A673 (cell line): ENCODE measurements at regions not wholly inside any gene's neighbourhood (a gene's known extent, or its start where the extent isn't known, plus 50 kb on each side); places are given as distances from the start of the nearest gene placed in this dataset.

Experiments used
- BruUV-seq: library from RNA; stranded (reverse); fragments of 400-500 nt; replicated peaks from 2 replicates; lab custom pipeline; 2021; lab: Mats Ljungman, UMichigan
- CTCF ChIA-PET: fragments of 300-600 bp; sonication (Branson Sonifier 250); formaldehyde crosslinking; loops from one replicate; lab custom pipeline; 2022; ENCODE audit warnings: antibody characterized with exemption; lab: Charles Lee
- POLR2A ChIA-PET: fragments of 300-600 bp; sonication (Branson Sonifier 250); formaldehyde crosslinking; loops from one replicate; lab custom pipeline; 2022; ENCODE audit warnings: antibody characterized with exemption; ENCODE audit not compliant: low non-redundant PET; lab: Charles Lee
- DNase-seq: peaks from one replicate; pipeline ENCODE4 v3.0.0-alpha.2; 2015; ENCODE audit warnings: low spot score
- H3K27ac ChIP-seq: fragments of 200-600 bp; sonication (generic); 2 replicates; pipeline ENCODE4 v1.5.1; 2016; ENCODE audit warnings: mixed run types, low read depth, mild to moderate bottlenecking, mixed read lengths, antibody characterized with exemption, low read length; ENCODE audit not compliant: poor library complexity, severe bottlenecking
- H3K27me3 ChIP-seq: fragments of 200-600 bp; sonication (generic); replicated peaks from 2 replicates; pipeline ENCODE4 v1.6.1; 2017; ENCODE audit warnings: mixed run types, low read depth, mild to moderate bottlenecking, mixed read lengths, antibody characterized with exemption, low read length; ENCODE audit not compliant: insufficient read depth, poor library complexity
- H3K36me3 ChIP-seq: fragments of 200-600 bp; sonication (generic); 2 replicates; pipeline ENCODE4 v1.6.1; 2016; ENCODE audit warnings: mixed run types, mild to moderate bottlenecking, mixed read lengths, antibody characterized with exemption, low read length; ENCODE audit not compliant: insufficient read depth, poor library complexity, severe bottlenecking
- H3K4me1 ChIP-seq: fragments of 200-600 bp; sonication (generic); 2 replicates; pipeline ENCODE4 v1.6.1; 2017; ENCODE audit warnings: mixed run types, mild to moderate bottlenecking, mixed read lengths, antibody characterized with exemption, low read length; ENCODE audit not compliant: insufficient read depth, poor library complexity, severe bottlenecking
- H3K4me3 ChIP-seq: fragments of 200-600 bp; sonication (generic); 2 replicates; pipeline ENCODE4 v1.5.1; 2016; ENCODE audit warnings: low read depth, mixed run types, mild to moderate bottlenecking, mixed read lengths, low read length; ENCODE audit not compliant: poor library complexity, severe bottlenecking
- H3K9me3 ChIP-seq: fragments of 200-600 bp; sonication (generic); 2 replicates; pipeline ENCODE4 v1.6.1; 2016; ENCODE audit warnings: mixed run types, low read depth, mild to moderate bottlenecking, mixed read lengths, antibody characterized with exemption, low read length; ENCODE audit not compliant: poor library complexity, severe bottlenecking
- EZH2 ChIP-seq: fragments of 200-600 bp; sonication (generic); IDR thresholded peaks from 2 replicates; pipeline ENCODE4 v1.6.1; 2017; ENCODE audit warnings: borderline replicate concordance, low read depth, mild to moderate bottlenecking, mixed read lengths, antibody characterized with exemption, low read length; ENCODE audit not compliant: poor library complexity, severe bottlenecking
- intact Hi-C: fragments of 100-400 bp; cut with micrococcal nuclease; formaldehyde crosslinking; loops from one replicate; pipeline ENCODE4 v1.10.0; 2022; ENCODE audit not compliant: unreplicated experiment
- TF ChIP-seq, protein P1 (sequence below): fragments of 300-800, 200-600 bp; sonication (generic); conservative IDR thresholded peaks from 2 replicates; pipeline ENCODE4 v1.5.1; 2017; ENCODE audit warnings: low read depth, mild to moderate bottlenecking, antibody characterized with exemption, low read length, moderate library complexity, mixed read lengths

DNA sequence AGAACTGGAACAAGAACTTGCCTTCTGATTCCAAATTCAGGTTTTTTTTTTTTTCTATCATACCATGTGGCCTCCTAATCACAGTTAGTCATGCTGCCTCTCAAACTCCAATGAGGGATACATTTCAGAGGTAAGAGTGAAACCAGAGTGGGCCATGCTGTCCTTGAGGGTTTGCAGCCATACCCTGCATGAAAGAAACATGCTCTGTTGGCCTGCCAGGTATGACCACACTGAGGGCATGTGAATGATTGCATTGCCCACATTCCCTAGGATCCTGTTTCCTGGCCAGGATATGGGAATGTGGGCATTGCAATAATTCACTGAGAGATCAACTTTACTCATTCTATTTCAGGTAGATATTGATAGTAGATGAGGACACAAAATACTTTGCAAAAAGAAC, 56.4 kb upstream of the DDIT4L start:
- no peaks in the 10 kb centered on the region for H3K9me3 ChIP-seq
- CTCF ChIA-PET: no interaction called here
- intact Hi-C loops: no loop called here
- no peak overlapping the region for H3K27ac ChIP-seq
- DNase-seq: no peak
- no peaks in the 10 kb centered on the region for H3K4me1 ChIP-seq
- no peak overlapping the region for H3K4me3 ChIP-seq
- no peaks in the 10 kb centered on the region for H3K27me3 ChIP-seq
- H3K36me3 ChIP-seq: no peaks in the 10 kb centered on the region
- BruUV-seq: no TSS peak
- POLR2A ChIA-PET: no interaction called here
- no peak for TF ChIP-seq EZH2
- TF ChIP-seq, protein P1, sequence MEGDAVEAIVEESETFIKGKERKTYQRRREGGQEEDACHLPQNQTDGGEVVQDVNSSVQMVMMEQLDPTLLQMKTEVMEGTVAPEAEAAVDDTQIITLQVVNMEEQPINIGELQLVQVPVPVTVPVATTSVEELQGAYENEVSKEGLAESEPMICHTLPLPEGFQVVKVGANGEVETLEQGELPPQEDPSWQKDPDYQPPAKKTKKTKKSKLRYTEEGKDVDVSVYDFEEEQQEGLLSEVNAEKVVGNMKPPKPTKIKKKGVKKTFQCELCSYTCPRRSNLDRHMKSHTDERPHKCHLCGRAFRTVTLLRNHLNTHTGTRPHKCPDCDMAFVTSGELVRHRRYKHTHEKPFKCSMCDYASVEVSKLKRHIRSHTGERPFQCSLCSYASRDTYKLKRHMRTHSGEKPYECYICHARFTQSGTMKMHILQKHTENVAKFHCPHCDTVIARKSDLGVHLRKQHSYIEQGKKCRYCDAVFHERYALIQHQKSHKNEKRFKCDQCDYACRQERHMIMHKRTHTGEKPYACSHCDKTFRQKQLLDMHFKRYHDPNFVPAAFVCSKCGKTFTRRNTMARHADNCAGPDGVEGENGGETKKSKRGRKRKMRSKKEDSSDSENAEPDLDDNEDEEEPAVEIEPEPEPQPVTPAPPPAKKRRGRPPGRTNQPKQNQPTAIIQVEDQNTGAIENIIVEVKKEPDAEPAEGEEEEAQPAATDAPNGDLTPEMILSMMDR: no peak

DNA sequence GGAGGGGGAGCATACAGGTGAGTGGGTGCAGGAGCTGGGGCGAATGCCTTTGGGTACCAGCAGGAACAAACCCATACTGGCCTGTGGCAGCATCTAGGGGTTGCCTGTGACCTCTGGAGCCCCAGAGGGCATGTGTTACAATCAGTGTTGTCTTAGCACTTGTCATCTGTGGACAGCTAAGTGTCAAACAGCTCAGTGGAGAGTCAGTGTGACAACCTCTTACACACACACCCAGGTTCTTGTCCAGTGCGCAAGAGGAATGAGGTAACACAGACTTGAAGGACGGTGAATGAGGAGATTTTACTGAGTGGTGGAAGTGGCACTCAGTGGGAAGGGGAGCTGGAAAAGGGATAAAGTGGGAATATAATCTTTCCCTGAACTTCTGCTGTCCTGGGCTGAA, 54.1 kb upstream of the DDIT4L start:
- CTCF ChIA-PET: no interaction called here
- POLR2A ChIA-PET: no interaction called here

More for the DNA sequence above, 54.1 kb upstream of the DDIT4L start:
- no peaks in the 10 kb centered on the region for H3K9me3 ChIP-seq
- TF ChIP-seq, protein P1: no peak
- H3K4me3 ChIP-seq: no peak overlapping the region
- H3K27ac ChIP-seq: no peak overlapping the region
- intact Hi-C loops: no loop called here
- DNase-seq: no peak
- no peaks in the 10 kb centered on the region for H3K27me3 ChIP-seq
- no TSS peak for BruUV-seq
- no peaks in the 10 kb centered on the region for H3K4me1 ChIP-seq
- H3K36me3 ChIP-seq: no peaks in the 10 kb centered on the region
